GM12891 (cell line): ENCODE measurements at regions not wholly inside any gene's neighbourhood (a gene's known extent, or its start where the extent isn't known, plus 50 kb on each side); places are given as distances from the start of the nearest gene placed in this dataset.

Source experiments
- PAX5 ChIP-seq: IDR thresholded peaks from 2 replicates; pipeline ENCODE4 v1.6.1; 2011; ENCODE audit warnings: low read length, moderate library complexity, mild to moderate bottlenecking; ENCODE audit not compliant: insufficient read depth, severe bottlenecking
- POLR2A ChIP-seq: IDR thresholded peaks from 2 replicates; pipeline ENCODE4 v1.6.1; 2011; ENCODE audit warnings: low read depth, low read length, control low read depth
- POLR2AphosphoS5 ChIP-seq: IDR thresholded peaks from 2 replicates; pipeline ENCODE4 v1.6.1; 2011; ENCODE audit warnings: low read depth, low read length, control low read depth
- SPI1 ChIP-seq: IDR thresholded peaks from 2 replicates; pipeline ENCODE4 v1.6.1; 2011; ENCODE audit warnings: low read depth, low read length, control low read depth

GRCh38 chr4:173675446-173675845 is 145.4 kb upstream of the HAND2 start:
- TF ChIP-seq POLR2A: no peak
- TF ChIP-seq POLR2AphosphoS5: no peak
- no peak for TF ChIP-seq SPI1
- TF ChIP-seq PAX5: no peak
